ENCODE measurements at regions not wholly inside any gene's neighbourhood (a gene's known extent, or its start where the extent isn't known, plus 50 kb on each side); places are given as distances from the start of the nearest gene placed in this dataset.
"Not testable (repeated sequence)": the region's sequence is repeated elsewhere in the genome, so short reads cannot be mapped to it uniquely, and the experiment has no call there.

DNA sequence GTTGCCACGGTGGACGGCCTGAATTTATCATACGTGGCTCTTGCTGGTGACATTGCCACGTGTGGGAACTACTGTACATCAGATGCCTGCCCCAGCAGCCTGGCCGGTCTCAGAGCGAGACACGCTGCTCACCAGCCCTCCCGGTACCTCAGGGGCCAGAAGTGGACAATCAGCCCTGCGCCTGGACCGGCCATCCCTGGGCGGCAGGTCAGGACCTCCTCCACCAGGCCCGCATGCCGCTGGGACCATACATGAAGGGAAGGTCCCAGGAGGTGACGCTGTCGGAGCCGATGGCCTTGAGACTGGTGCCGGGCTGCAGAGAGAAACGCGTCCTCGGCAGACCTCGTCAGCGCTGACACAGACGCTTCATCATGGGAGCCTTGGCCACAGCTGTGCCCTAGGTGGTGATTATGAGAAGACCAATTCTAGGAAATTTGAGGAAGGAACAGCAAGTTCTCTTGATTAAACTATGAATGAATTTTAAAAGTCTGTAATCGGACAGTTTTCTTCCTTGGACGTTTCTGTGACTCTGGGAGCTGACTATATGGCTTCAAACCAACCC lies 5456.7 kb upstream of the TPTE start:
- DNase-seq (ENCODE audit: extremely low read depth, low read depth); H3K4me3 ChIP-seq (replicated peaks; ENCODE audit: low read depth, low read length): not testable (repeated sequence)

GRCh38 chr21:5065240-5066211 lies 5455.9 kb upstream of the TPTE start:
- DNase-seq (ENCODE audit: extremely low read depth, low read depth) = not testable (repeated sequence)

GRCh38 chr21:5066682-5067251 lies 5454.6 kb upstream of the TPTE start:
- not testable (repeated sequence) for H3K4me3 ChIP-seq (replicated peaks; ENCODE audit: low read depth, low read length); DNase-seq (ENCODE audit: extremely low read depth, low read depth)

More at GRCh38 chr21:5065240-5066211, 5455.9 kb upstream of the TPTE start:
- not testable (repeated sequence) for H3K4me3 ChIP-seq (replicated peaks; ENCODE audit: low read depth, low read length)

- DNase-seq (ENCODE audit: extremely low read depth, low read depth) = not testable (repeated sequence)
Observed at GRCh38 chr21:5067326-5068048, 5453.9 kb upstream of the TPTE start.

DNA sequence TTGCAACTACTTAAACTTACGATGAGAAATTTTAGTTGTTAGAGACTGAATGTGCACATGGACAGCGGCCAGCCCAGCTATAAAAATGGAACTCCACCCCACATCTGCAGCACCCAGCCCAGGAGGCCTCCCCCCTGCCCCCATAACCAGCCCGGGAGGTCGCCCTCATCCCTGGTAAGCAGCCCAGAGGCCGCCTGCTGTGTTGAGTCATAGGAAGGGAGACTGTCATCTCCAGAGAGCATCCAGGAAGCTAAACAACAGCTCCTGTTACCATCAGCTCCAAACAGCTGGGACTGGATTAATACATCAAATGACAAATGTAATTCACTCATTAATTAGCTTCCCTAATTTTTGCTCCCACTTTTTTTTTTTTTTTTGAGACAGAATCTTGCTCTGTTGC lies 5452.7 kb upstream of the TPTE start:
- not testable (repeated sequence) for DNase-seq (ENCODE audit: extremely low read depth, low read depth); H3K4me3 ChIP-seq (replicated peaks; ENCODE audit: low read depth, low read length)

More at GRCh38 chr21:5067326-5068048, 5453.9 kb upstream of the TPTE start:
- not testable (repeated sequence) for H3K4me3 ChIP-seq (replicated peaks; ENCODE audit: low read depth, low read length)

DNA sequence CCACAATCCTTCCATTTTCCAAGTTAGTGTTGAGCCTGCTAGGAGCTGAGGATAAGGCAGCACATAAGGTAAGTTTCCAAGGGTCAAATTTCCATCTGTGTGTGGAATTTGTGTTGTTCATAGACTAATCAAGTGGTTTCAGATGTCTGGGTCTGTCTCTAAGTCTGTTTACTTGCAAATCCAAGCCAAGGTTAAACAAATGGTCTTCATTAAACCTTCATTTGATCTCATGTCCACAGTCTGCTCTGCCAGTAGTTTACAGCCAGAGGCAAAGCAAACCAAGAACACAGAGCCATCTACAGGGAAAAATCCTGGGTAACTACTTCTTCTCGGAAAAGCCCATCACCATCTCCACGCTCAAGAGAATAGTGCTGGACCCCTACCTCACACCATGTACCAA lies 5450.2 kb upstream of the TPTE start:
- not testable (repeated sequence) for DNase-seq (ENCODE audit: extremely low read depth, low read depth); H3K4me3 ChIP-seq (replicated peaks; ENCODE audit: low read depth, low read length)

DNA sequence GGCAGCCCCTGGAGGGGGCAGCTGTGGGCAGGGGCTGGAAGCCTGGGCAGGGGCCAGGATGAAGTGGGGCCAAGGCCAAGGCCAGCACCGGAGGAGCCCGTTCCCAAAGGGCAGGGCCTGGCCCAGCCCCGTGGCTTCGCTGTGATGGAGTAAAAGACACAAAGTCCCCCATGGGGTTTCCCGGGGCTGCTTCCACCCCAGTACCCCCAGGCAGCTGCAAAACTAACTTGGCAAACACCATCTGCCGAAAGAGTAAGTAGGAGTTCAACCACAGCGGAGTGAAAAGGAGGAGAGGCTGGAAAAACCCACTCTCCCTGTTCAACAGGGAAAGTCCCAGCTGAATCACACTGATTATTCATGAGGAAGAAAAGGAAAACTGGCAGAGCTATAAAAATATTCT lies 5444.5 kb upstream of the TPTE start:
- not testable (repeated sequence) for DNase-seq (ENCODE audit: extremely low read depth, low read depth)

DNA sequence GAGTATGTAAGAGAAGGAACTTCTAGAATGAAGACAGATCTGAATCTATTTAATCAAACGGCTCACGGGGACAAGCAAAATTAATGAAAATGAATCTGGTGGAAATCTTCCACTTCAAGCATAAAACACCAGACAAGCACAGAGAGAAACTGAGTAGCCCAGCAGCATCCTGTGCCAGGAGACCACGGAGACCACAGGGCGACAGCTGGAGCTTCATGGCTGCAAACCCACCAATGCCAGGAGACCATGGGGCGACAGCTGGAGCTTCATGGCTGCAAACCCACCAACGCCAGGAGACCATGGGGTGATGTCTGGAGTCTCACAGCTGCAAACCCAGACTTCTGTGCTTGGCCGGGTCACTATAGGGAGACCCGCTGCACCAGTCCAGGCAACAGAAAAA lies 5442.0 kb upstream of the TPTE start:
- H3K4me3 ChIP-seq (replicated peaks; ENCODE audit: low read depth, low read length); DNase-seq (ENCODE audit: extremely low read depth, low read depth): not testable (repeated sequence)

More for the DNA sequence above, 5444.5 kb upstream of the TPTE start:
- H3K4me3 ChIP-seq (replicated peaks; ENCODE audit: low read depth, low read length) = not testable (repeated sequence)

GRCh38 chr21:5080015-5080414 lies 5441.4 kb upstream of the TPTE start:
- not testable (repeated sequence) for DNase-seq (ENCODE audit: extremely low read depth, low read depth); H3K4me3 ChIP-seq (replicated peaks; ENCODE audit: low read depth, low read length)

GRCh38 chr21:5084246-5084645 lies 5437.1 kb upstream of the TPTE start:
- DNase-seq (ENCODE audit: extremely low read depth, low read depth); H3K4me3 ChIP-seq (replicated peaks; ENCODE audit: low read depth, low read length): not testable (repeated sequence)

DNA sequence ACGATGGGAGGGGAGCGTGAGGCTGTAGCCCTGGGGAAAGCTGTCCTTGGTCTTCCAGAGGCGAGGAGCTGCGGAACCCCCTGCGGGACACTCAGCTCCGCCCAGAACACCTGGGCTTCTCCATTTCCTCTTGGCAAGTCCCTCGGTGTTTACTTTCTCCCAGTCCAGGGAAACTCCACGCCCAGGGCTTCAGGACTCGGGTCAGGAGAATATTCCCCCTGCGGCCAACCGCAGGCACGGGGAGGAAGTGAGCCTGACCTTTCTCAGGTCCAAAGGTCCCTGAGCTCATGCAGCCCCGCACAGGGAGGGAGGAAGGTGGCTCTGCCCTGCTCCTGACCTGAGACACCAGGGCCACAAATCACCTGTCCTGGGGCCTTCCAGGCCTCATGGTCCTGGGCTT lies 5435.9 kb upstream of the TPTE start:
- H3K4me3 ChIP-seq (replicated peaks; ENCODE audit: low read depth, low read length); DNase-seq (ENCODE audit: extremely low read depth, low read depth): not testable (repeated sequence)

DNA sequence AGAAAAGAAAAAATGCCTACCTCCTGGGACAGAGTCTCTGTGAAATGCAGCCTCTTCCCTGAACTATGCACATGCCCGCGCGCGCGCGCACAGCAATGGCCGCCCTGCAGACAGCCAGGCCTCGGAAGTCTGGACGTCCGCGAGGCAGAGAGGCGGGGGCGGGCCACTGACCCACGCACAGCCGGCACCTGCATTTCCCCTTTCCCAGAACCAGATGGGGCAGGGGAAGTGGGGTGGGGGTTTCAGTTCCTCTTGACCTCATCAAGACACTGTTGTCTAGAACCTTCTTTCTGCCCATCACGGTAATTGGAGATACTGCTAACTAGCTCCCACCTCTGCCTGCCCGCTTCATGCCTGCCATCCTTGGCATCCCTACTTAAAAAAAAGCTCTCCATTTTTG lies 5435.0 kb upstream of the TPTE start:
- DNase-seq (ENCODE audit: extremely low read depth, low read depth); H3K4me3 ChIP-seq (replicated peaks; ENCODE audit: low read depth, low read length): not testable (repeated sequence)

GRCh38 chr21:5088820-5089219 lies 5432.6 kb upstream of the TPTE start:
- not testable (repeated sequence) for DNase-seq (ENCODE audit: extremely low read depth, low read depth)

GRCh38 chr21:5089399-5090089 lies 5431.8 kb upstream of the TPTE start:
- H3K4me3 ChIP-seq (replicated peaks; ENCODE audit: low read depth, low read length); DNase-seq (ENCODE audit: extremely low read depth, low read depth): not testable (repeated sequence)

More at GRCh38 chr21:5088820-5089219, 5432.6 kb upstream of the TPTE start:
- H3K4me3 ChIP-seq (replicated peaks; ENCODE audit: low read depth, low read length) = not testable (repeated sequence)

GRCh38 chr21:5090132-5091079 lies 5431.0 kb upstream of the TPTE start:
- H3K4me3 ChIP-seq (replicated peaks; ENCODE audit: low read depth, low read length); DNase-seq (ENCODE audit: extremely low read depth, low read depth): not testable (repeated sequence)

- DNase-seq (ENCODE audit: extremely low read depth, low read depth); H3K4me3 ChIP-seq (replicated peaks; ENCODE audit: low read depth, low read length): not testable (repeated sequence)
Observed at GRCh38 chr21:5091274-5091673, 5430.1 kb upstream of the TPTE start.

DNA sequence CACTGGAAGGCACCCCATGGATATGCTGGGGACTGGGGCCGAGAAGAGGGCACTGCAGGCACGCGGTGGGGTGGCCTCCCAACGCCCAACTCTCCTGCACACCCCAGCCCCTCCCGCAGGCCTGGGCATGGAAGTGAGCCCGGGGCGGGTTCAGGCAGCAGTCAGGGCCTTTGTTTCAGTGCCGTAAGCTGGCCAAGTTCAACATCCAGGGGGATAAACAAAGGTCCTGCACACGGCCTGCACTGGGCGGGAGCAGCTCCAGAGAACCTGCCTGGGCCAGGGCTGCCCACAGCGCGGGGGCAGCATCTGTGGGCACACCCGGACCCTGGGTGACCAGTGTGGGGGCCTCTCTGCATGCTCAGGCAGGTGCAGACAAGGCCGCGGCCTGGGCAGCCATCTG lies 5425.8 kb upstream of the TPTE start:
- H3K4me3 ChIP-seq (replicated peaks; ENCODE audit: low read depth, low read length); DNase-seq (ENCODE audit: extremely low read depth, low read depth): not testable (repeated sequence)
